Fibroblast of lung (primary cell): ENCODE measurements at regions not wholly inside any gene's neighbourhood (a gene's known extent, or its start where the extent isn't known, plus 50 kb on each side); places are given as distances from the start of the nearest gene placed in this dataset.

ENCODE experiments used
- DNase-seq, 2 donors: peaks; one replicate each; pipeline versions ENCODE4 v3.0.0 to v3.0.0-alpha.2; 2010; ENCODE audit warnings: low read depth in 2 of 2
- H2AFZ ChIP-seq: 2 replicates; pipeline ENCODE4 v1.5.1; 2012; ENCODE audit warnings: low read length, control low read depth, inconsistent platforms
- H3K27ac ChIP-seq: 2 replicates; pipeline ENCODE4 v1.5.1; 2011; ENCODE audit warnings: low read length, control low read depth; ENCODE audit not compliant: insufficient read depth
- H3K27me3 ChIP-seq: 2 replicates; pipeline ENCODE4 v1.5.1; 2011; ENCODE audit warnings: mild to moderate bottlenecking, low read length; ENCODE audit not compliant: control insufficient read depth, insufficient read depth
- H3K36me3 ChIP-seq: 2 replicates; pipeline ENCODE4 v1.5.1; 2011; ENCODE audit warnings: low read length; ENCODE audit not compliant: control insufficient read depth, insufficient read depth
- H3K4me1 ChIP-seq: 2 replicates; pipeline ENCODE4 v1.5.1; 2011; ENCODE audit warnings: low read length; ENCODE audit not compliant: control insufficient read depth, insufficient read depth; ENCODE audit errors: extremely low read depth
- H3K4me2 ChIP-seq: 2 replicates; pipeline ENCODE4 v1.5.1; 2011; ENCODE audit warnings: low read length, control low read depth; ENCODE audit not compliant: insufficient read depth; ENCODE audit errors: extremely low read depth
- H3K4me3 ChIP-seq, 4 experiments: fragments of 200-600 bp in 1 of 4; sonication (generic) in 1 of 4; replicated peaks in 1 of 4; 2 replicates each; pipeline ENCODE4 v1.5.1; 2011 to 2016; ENCODE audit warnings: low read length in 4 of 4, low read depth in 3 of 4, mild to moderate bottlenecking in 3 of 4, control low read depth in 2 of 4, inconsistent platforms in 1 of 4, mixed read lengths in 1 of 4; ENCODE audit not compliant: insufficient read depth in 1 of 4; ENCODE audit errors: control extremely low read depth in 1 of 4
- H3K79me2 ChIP-seq: 2 replicates; pipeline ENCODE4 v1.5.1; 2012; ENCODE audit warnings: mild to moderate bottlenecking, low read length, inconsistent platforms; ENCODE audit not compliant: control insufficient read depth, insufficient read depth
- H3K9ac ChIP-seq: 2 replicates; pipeline ENCODE4 v1.5.1; 2011; ENCODE audit warnings: mild to moderate bottlenecking, low read length, control low read depth; ENCODE audit not compliant: insufficient read depth
- H3K9me3 ChIP-seq: 2 replicates; pipeline ENCODE4 v1.5.1; 2012; ENCODE audit warnings: low read depth, low read length; ENCODE audit not compliant: control insufficient read depth, insufficient read depth
- H4K20me1 ChIP-seq: 2 replicates; pipeline ENCODE4 v1.5.1; 2011; ENCODE audit warnings: low read length; ENCODE audit not compliant: control insufficient read depth, insufficient read depth; ENCODE audit errors: extremely low read depth
- CTCF ChIP-seq, 2 donors: IDR thresholded peaks in 1 of 2; conservative IDR thresholded peaks in 1 of 2; 1 replicate in 1 of 2; 2 replicates in 1 of 2; pipeline ENCODE4 v1.5.1; 2011 to 2012; ENCODE audit warnings: low read length in 2 of 2, control low read depth in 1 of 2, inconsistent platforms in 1 of 2, low read depth in 1 of 2, mild to moderate bottlenecking in 1 of 2
- EZH2 ChIP-seq: IDR thresholded peaks from 2 replicates; pipeline ENCODE4 v1.5.1; 2012; ENCODE audit warnings: low read length, control low read depth, mild to moderate bottlenecking; ENCODE audit errors: missing control alignments

- H3K9ac ChIP-seq, result no peak overlapping the region
- H4K20me1 ChIP-seq, result no peaks in the 10 kb centered on the region
- no peaks in the 10 kb centered on the region for H3K79me2 ChIP-seq
- no peak overlapping the region for H3K4me3 ChIP-seq
- H3K9me3 ChIP-seq, result no peaks in the 10 kb centered on the region
- no peak for DNase-seq
- no peaks in the 10 kb centered on the region for H3K36me3 ChIP-seq
- H3K4me1 ChIP-seq, result no peaks in the 10 kb centered on the region
- no peak overlapping the region for H3K4me2 ChIP-seq
- H2AFZ ChIP-seq, result no peak overlapping the region
- no peak overlapping the region for H3K27ac ChIP-seq
- H3K27me3 ChIP-seq, result no peaks in the 10 kb centered on the region
- TF ChIP-seq CTCF (conservative IDR thresholded peaks at IDR 0.05 in 1 of 2, IDR thresholded peaks at IDR 0.05 in 1 of 2; ENCODE audit: low read depth in 1 of 2, low read length in 2 of 2), result no peak
- TF ChIP-seq EZH2, result no peak
Observed at GRCh38 chr7:10734595-10734994, 239.1 kb upstream of the PHF14 start.

GRCh38 chr7:10739401-10739800 lies 234.3 kb upstream of the PHF14 start:
- Histone ChIP-seq H3K9me3 (no peaks in the 10 kb centered on the region), H3K27me3 (no peaks in the 10 kb centered on the region), H3K36me3 (no peaks in the 10 kb centered on the region), H3K4me2 (no peak overlapping the region), H3K9ac (no peak overlapping the region), H2AFZ (no peak overlapping the region), H3K4me3 (no peak overlapping the region), H4K20me1 (no peaks in the 10 kb centered on the region), H3K27ac (no peak overlapping the region), H3K4me1 (no peaks in the 10 kb centered on the region), H3K79me2 (no peaks in the 10 kb centered on the region)
- DNase-seq, result peak in 1 of 2 donors; percentile 4
- no peak for TF ChIP-seq CTCF (conservative IDR thresholded peaks at IDR 0.05 in 1 of 2, IDR thresholded peaks at IDR 0.05 in 1 of 2; ENCODE audit: low read depth in 1 of 2, low read length in 2 of 2)
- no peak for TF ChIP-seq EZH2

- H3K4me3 ChIP-seq, result no peak overlapping the region
- no peaks in the 10 kb centered on the region for H3K27me3 ChIP-seq
- no peak for DNase-seq
- H3K27ac ChIP-seq, result no peak overlapping the region
- H3K79me2 ChIP-seq, result no peaks in the 10 kb centered on the region
- no peaks in the 10 kb centered on the region for H3K36me3 ChIP-seq
- H3K4me1 ChIP-seq, result no peaks in the 10 kb centered on the region
- no peak overlapping the region for H2AFZ ChIP-seq
- H3K4me2 ChIP-seq, result no peak overlapping the region
- no peaks in the 10 kb centered on the region for H3K9me3 ChIP-seq
- TF ChIP-seq CTCF (conservative IDR thresholded peaks at IDR 0.05 in 1 of 2, IDR thresholded peaks at IDR 0.05 in 1 of 2; ENCODE audit: low read depth in 1 of 2, low read length in 2 of 2) (no peak), EZH2 (no peak)
- H3K9ac ChIP-seq, result no peak overlapping the region
- H4K20me1 ChIP-seq, result no peaks in the 10 kb centered on the region
Observed at GRCh38 chr7:10740805-10741204, 232.9 kb upstream of the PHF14 start.
